Germinal center (tissue), 1 donor: ENCODE measurements at regions not wholly inside any gene's neighbourhood (a gene's known extent, or its start where the extent isn't known, plus 50 kb on each side); places are given as distances from the start of the nearest gene placed in this dataset.
"Not testable (repeated sequence)": the region's sequence is repeated elsewhere in the genome, so short reads cannot be mapped to it uniquely, and the experiment has no call there.

Source experiments
- DNase-seq: peaks from one replicate; pipeline ENCODE4 v3.0.0; 2012; ENCODE audit warnings: mixed read lengths, low spot score

DNA sequence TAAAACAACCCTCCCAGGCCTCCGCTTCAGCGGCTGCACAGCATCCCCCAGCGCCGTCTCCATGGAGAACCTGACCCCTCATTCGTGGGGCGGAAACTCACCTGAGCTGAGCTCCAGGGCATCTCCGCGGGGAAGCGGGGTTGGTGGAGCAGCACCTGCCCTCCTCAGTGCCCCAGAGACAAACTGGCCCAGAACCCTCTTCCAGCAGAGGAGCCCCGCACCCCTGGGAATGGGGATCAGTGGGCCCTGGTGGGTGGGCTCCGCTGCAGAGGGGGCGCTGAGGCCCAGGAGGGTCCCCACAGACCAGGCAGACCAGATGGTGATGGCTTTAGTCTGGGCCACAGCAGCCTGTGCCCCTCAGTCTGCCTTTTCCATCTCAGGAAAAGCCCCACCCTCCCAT lies 261.2 kb downstream of the ADGRD1 start:
- not testable (repeated sequence) for DNase-seq

DNA sequence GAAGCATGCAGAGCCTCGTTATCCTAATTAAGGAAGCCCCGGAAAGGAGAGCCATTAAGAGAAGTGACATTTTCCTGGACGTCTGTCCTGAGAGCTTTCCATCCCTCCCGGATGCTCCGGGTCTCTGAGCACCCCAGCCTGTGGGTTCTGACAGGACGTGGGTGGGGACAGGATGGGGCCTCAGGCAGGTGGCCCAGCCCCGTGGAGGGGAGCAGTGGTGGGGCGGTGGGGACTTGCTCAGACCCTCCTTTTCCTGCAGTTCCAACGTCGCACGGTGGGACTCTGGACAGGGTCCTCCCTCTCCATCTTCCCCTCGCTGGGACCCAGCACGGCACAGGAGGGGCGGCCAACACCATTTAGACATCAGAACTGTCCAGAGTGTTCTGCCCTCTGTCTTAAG lies 262.9 kb downstream of the ADGRD1 start:
- DNase-seq = not testable (repeated sequence)

DNA sequence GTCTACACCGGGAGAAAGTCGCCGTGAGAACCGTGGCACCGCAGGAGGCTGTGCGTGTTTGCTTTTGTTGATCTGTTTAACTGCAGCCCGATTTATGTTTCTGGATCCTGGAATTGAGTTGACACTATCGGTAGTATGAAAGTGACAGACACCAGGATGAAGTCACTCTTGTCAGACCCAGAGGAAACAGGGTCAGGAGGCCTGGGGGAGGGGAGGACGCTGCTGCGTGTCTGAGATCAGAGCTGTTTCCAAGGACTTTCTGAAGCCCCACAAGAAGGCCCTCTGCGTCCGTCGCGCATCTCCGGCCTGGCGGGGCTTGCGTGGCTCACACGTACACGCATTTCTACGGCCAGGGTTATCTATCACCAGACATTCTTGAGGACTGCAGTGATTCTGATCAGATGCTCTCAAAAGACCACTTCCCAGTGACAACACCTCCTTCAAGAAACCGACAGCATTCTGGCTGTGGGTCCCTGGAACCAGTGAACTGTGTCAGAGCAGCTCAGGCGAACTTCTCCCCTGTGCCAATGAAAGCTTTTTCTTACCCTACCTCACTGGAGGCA lies 263.4 kb downstream of the ADGRD1 start:
- DNase-seq = no peak

DNA sequence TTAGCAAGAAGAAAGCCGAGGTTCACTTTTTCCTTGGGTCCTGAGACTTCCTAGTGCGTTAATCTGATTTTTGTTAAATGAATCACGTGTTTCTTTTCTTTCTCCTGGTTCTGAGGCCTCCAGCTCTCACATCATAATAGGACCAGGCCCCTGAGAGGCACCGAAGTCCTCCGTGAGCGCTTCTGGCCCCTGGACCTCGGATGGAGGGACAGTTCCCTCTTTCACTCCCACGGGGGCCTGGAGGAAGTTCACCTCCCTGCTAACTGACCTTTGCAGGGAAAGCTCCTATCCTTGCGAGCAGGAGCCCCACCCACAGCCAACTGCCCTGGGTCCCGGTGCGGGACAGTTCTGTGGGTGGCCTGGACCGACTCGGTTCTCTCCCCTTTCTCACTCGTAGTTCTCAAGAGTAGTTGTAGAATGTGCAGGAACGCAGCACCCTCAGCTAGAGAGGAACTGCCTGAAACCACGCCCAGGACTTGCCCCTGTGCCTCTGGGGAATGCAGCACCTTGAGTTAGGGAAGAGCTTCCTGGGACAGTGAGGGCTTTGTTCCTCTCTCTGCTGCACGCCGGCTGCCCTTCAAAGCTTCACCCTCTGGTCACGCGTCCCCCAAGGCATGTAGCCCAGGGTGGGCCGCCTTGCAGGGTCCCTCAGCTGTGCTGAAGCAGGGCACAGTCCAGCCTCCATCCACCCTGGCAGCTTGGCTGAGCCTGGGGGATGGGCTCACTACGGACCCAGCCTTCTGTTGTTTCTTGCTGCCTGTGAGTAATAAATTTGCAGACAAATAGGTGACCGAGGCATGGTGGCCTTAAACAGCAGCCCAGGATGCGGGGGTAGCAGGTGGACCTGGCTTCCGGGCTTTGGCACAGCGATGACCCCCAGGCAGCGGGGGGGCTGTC lies 264.6 kb downstream of the ADGRD1 start:
- DNase-seq = no peak

DNA sequence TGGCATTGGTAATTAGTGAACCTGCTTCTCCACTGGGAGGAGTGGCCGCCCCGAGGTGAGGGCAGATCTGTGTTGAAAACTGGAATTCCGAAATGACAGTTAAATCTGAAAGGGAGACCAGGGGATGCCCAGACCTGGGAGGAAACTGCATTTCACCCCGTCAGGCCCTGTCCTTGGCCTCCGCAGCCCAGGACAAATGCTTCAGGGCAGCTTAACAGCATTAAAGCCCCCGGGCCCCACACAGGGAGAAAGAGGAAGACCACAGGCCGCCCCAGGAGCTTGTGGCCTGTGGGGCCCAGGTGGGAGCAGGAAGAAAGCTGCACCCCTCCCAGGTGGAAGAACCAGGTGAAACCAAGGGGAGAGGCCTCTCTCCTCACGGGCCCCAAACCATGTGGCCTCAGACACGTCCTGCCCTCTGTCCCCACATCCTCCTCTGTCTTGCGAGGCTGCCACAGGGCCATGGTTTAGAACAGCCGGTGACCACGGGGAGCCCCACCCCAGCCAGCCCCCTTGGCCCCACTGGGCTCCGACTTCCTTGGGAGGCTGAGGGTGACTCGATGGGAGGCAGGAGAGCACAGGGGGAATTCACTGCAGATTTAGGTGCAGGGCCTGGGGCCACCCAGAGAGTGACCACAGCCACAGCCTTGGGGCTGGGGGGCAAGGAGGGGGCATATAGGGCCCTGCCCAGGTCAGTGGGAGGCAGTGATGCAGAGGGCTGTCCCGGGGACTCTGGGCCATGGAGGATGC lies 265.4 kb downstream of the ADGRD1 start:
- DNase-seq = no peak

DNA sequence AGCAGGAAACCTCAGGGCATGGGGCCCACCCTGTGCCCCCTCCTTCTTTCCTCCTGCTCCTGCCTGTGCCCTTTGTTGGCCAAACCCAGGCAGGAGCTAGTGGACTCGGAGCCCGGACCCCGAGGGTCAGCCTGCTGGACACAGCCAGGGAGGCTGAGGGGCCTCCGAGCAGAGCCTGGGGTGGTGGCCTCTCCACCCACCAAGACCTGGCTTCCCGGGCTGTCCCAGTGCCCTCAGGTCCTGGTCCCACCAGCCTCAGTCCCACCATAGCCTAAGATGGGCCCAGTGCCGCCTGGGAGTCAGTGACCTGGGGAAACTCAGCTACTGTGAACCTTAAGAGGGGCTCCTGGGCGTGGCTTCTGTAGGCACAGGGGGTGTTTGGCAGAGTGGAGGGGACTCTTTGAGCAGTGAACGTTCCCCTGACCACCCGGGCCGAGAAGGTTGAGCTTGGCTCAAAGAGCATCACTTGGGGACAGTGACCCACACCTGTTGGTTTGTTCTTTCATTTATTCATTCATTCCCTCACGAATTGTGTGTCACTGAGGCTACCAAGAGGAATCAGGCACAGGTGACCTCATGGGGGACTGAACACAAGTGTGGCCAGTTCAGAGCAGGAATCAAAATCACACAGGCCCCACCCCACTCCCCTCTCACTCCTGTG lies 266.1 kb downstream of the ADGRD1 start:
- DNase-seq = no peak

DNA sequence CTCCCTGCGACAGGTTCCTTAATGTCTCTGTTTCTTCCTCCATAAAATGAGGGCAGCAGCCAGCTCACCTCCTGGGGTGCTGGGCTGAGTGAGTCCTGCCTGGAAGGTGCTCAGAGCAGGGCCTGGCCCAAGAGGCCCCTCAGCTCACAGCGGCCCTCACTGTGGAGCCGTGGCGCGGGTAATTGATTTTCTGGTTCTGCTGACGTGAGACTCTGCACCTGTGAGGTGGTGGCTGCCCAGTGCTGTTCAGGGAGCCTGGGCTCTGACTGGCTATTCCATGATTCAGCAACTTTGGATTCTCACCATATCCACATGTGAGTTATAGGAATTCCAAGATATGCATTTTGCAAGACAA lies 266.6 kb downstream of the ADGRD1 start:
- DNase-seq = no peak

DNA sequence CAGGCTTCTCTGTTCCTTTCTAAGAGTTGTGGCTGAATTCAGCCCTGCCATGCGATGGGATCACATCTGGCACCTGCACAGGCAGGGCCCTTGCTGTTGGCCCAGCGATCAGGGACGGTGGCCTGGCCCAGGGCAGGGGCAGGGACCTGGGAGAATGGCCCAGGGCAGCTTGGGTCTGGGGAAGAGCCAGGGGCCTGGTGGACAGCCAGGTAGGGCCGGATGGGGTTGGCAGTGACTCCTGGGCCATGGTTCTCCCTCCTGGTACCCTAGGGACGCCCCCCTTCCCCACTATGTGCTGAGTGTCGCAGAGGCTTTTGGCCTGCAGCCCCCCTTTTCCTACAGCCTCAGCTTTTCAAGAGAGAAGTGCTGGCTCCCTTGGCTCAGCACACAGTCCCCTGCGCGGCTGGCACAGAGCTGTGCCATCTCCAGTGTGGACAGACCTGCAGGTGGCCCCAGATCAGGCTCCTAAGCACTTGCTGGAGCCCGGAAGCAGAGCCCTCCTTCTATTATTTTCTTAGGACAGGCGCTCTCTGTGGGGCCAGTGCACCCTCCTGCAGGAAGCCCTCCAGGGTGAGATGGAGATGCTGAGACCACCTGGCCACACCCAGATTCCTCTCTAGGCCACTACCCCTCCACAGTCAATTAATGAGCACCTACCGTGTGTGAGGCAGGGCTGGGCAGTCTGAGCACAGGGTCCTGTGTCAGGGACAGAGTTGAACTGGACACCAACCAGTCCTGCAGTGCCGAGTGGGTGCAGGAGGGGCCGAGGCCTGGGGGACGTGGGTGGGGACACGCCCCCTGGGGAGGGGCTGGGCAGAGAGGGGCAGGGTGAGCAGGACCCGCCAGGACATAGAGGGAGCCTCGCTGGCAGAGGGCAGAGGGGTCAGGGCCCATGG lies 267.6 kb downstream of the ADGRD1 start:
- no peak for DNase-seq

DNA sequence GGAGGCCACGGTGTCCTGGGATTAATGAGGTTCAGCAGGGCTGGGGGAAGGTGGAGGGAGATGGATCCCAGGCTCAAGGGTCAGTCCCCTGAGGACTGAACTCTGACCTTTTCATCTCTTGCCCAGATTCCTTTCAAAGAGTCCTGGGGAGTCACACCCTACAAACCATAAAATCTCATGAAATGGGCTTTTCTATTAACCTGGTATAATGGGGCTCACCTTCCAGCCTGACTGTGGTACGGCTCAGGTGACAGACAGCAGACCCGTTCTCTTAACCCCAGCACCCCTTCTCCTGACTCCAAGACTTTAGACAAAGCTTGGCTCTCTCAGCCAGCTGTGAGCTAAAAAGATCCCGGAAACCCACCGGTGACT lies 268.2 kb downstream of the ADGRD1 start:
- DNase-seq = no peak

DNA sequence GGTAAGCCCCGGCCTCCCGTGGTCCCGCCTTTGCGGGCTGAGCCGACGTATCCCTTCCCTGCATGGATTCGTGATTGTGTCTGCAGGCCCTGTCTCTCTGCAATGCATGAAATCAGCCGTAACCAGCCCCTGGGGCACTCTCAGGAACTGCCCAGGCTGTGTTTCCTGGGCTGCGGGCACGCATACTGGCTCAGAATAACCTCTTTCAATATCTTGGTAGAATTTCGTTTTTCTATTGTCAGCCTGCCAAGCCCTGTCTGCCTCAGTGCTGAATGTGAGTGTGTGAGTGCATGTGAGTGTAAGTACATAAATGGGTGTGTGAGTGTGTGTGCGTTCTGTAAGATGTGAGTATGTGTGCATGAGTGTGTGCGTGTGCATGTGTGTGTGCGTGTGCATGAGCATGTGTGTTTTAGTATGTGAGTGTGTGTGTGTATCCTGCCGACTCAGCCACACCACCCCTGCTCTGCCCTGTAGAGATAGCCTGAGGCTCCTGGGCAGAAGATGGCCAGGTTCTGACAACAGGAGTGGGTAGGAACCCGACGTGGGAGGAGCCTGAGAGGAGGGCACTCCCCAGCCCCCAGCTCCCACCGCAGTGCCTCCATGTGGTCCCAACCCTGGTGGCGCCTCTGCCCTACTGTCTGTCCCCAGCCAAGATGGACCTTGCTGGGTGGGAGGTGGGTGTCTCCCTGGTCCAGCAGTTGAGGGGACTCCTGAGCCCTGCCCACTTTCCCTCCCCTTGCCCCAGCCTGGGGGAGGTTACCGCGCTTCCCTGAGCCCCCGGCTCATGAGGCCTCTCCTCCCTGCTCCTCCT lies 268.8 kb downstream of the ADGRD1 start:
- DNase-seq = no peak

DNA sequence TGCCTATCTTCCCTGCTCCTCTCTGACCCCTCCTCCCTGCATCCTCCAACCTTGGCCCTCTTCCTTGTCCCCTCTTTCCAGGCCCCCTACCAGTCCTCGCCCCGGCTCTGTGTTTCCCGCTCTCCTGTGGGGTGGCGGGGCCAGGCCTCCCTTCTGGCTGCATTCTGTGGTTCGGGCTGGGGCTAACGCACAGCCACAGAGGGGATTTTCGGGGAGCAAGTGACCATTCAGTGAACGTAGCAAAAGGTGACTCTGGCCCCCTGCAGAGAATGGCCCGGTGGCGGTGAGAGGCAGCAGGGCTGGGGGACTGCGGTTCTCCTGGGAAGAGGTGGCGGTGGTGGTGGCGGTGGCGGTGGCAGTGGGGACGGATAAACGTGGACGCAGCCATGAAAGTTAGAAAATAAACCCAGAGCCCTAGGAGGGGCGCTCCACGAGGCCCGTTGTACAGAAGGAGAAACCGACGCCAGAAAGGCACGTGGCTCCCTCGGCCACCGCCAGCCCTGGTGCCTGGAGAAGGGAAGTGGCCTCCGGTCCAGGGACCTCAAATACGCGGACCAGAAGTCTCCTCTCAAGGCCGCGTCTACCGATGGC lies 269.6 kb downstream of the ADGRD1 start:
- no peak for DNase-seq

DNA sequence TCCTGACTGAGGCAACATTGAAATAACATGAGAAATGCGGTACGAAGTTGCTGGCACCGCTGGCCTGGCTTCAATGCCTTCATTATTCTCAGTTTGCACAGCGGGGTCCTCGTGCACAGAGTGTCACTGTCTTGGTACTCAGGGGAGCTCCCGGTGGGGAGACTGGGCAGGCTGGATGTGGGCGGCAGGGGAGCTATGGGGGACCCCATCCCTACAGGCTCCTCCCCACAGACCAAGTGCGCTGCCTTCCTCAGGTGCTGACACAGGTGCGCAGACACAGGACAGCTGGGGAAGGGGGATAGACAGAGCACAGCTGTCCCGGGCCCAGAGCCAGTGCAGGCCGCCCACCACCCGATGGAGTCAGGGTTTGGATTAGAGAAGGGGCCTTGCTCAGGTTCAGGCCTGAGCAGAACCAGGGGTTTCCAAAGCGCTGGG lies 270.1 kb downstream of the ADGRD1 start:
- no peak for DNase-seq

DNA sequence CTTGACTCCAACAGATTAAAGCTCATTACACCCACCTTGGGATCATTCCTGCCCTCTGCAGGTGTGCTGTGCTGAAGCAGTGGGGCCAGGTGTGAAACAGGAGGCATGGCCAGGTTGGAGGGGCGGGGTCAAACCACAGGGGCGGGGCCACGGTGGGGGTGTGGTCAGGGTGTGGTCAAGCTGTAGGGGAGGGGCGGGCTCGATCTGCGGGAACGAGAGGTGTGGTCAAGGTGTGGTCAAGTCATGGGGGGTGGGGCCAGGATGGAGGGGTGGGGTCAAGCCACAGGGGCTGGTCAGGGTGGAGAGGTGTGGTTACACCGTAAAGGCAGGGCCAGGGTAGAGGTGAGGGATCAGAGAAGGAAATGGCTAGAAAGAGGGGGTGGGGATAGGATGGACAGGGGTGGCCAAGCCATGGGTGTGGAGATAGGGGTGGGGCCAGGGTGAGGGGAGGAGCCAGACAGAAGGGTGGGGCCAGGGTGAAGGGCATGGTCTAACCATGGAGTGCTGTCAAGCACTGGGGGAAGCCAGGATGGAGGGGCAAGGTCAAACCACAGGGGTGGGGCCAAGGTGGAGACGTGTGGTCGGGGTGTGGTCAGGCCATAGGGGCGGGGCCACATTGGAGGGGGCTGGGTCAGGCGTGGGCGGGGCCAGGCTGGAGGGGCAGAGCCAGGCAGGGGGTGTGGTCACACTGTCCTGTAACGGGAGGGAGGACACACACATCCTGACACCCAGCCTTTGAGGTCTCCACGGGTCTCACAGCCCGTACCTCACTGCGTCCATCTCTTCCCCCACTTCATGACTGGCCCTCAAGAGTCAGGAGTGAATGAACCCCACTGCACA lies 270.7 kb downstream of the ADGRD1 start:
- not testable (repeated sequence) for DNase-seq

DNA sequence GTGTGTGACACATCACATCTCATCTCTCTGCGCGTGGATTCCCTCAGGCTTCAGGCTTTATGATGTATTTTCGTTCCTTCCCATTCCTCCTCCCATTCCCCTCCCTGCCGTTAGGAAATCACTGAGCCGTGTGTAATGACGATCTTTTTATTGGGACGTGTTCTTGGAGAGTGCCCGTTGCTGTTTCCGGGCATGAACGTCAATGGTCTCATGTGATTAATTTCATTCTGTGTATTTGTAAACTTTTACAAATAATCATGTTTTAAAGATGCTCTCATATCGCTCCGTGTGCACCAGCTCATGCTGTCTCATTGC lies 271.3 kb downstream of the ADGRD1 start:
- not testable (repeated sequence) for DNase-seq

DNA sequence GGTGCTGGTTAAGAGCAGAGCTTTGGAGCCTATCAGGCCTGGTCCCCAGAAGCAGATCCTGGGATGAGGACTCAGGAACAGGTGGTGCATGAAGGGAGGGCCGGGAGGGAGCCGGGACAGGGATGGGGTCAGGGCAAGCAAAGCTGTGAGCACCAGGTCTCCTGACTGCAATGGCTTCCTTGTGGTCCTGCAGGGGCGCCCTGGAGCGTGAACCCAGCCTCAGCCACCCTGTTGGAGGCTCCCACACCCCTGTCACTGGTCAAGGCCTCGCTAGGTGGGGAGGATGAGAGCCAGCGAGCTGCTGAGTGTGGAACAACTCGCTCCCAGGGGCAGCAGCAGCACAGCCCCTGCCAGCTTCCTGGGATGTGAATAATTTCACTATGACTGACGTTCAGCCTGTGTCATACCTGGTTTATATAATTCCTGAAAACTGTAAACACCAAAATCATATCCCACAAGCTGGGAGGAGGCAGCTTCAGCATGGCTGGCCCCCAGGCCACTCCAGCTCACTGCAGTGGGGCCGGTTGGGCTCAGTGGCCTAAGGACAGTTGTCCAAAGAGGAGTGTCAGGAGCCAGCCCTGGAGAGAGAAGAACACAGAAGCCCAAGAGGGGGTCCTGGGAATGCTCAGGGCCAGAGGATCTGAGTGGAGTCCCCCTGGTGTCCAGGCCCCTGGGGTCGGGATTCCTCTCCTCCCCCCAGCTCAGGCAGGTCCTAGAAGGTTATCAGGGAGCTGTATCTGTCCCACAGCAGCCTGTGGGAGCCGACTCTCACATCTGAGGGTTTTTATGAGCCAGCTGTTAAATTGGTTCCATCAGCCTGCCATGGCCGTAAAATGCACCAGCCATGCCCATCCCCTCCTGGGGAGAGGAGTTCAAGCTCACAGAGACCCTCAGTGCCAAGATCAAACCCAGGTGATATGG lies 272.9 kb downstream of the ADGRD1 start:
- no peak for DNase-seq

DNA sequence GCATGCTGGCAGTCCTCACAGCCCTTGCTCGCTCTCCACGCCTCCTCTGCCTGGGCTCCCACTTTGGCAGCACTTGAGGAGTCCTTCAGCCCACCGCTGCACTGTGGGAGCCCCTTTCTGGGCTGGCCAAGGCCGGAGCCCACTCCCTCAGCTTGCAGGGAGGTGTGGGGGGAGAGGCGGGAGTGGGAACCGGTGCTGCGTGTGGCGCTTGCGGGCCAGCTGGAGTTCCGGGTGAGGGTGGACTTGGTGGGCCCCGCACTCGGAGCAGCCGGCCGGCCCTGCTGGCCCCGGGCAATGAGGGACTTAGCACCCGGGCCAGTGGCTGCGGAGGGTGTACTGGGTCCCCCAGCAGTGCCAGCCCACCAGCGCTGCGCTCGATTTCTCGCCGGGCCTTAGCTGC lies 273.9 kb downstream of the ADGRD1 start:
- DNase-seq = not testable (repeated sequence)

DNA sequence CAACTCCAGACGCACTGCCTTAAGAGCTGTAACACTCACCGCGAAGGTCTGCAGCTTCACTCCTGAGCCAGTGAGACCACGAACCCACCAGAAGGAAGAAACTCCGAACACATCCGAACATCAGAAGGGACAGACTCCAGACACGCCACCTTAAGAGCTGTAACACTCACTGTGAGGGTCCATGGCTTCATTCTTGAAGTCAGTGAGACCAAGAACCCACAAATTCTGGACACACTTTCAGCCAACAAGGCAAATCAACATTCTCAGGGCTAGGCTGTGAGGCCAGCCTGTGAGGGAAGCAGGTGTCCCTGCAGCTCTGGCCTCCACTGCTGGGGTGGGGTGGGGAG lies 275.3 kb downstream of the ADGRD1 start:
- not testable (repeated sequence) for DNase-seq
